Stimulated activated naive B cell treated with anti-CD40 and anti-IgM and Interleukin-4, amounts not matched to agents 10 μg/mL and 1 μg/mL and 100 μg/mL, for 72 hours (primary cell): ENCODE measurements at regions not wholly inside any gene's neighbourhood (a gene's known extent, or its start where the extent isn't known, plus 50 kb on each side); places are given as distances from the start of the nearest gene placed in this dataset.

Experiments
- ATAC-seq, 2 donors: fragments of 150-1000 bp; cut with Tn5 transposase; replicated peaks; 2 replicates each; pipeline ENCODE4 v1.10.0; 2021; ENCODE audit warnings: moderate library complexity in 1 of 2
- DNase-seq: peaks from one replicate; pipeline ENCODE4 v3.0.0; 2021
- H3K27ac Mint-ChIP-seq: one replicate; pipeline ENCODE4 v1.8.0; 2022; ENCODE audit warnings: mild to moderate bottlenecking, mixed read lengths
- H3K27me3 Mint-ChIP-seq, 2 donors: one replicate each; pipeline ENCODE4 v1.8.0; 2022; ENCODE audit warnings: mixed read lengths in 2 of 2
- H3K36me3 Mint-ChIP-seq, 2 donors: one replicate each; pipeline ENCODE4 v1.8.0; 2022; ENCODE audit warnings: mixed read lengths in 2 of 2, mild to moderate bottlenecking in 1 of 2
- H3K4me1 Mint-ChIP-seq, 2 donors: one replicate each; pipeline ENCODE4 v1.8.0; 2022; ENCODE audit warnings: mixed read lengths in 2 of 2, mild to moderate bottlenecking in 1 of 2
- H3K4me3 Mint-ChIP-seq, 2 donors: one replicate each; pipeline ENCODE4 v1.8.0; 2022; ENCODE audit warnings: mild to moderate bottlenecking in 2 of 2, mixed read lengths in 2 of 2, moderate library complexity in 1 of 2
- H3K9me3 Mint-ChIP-seq, 2 donors: one replicate each; pipeline ENCODE4 v1.8.0; 2022; ENCODE audit warnings: mixed read lengths in 2 of 2, mild to moderate bottlenecking in 1 of 2

- DNase-seq (no peak), ATAC-seq (peak; percentile 85 to 87)
- Mint-ChIP-seq H3K36me3 (no peaks in the 10 kb centered on the region), H3K4me1 (peaks cover 14 to 64% of the 10 kb centered on the region in 2 donors), H3K27me3 (no peaks in the 10 kb centered on the region), H3K4me3 (no peak overlapping the region), H3K27ac (peak overlapping the region; percentile 16), H3K9me3 (peaks cover 0 to 5% of the 10 kb centered on the region in 2 donors)
These were observed 55.4 kb upstream of the FAM3C start for GRCh38 chr7:121451367-121452094.

- Mint-ChIP-seq H3K27ac (no peak overlapping the region), H3K4me1 (peaks cover 14 to 64% of the 10 kb centered on the region in 2 donors), H3K4me3 (no peak overlapping the region), H3K9me3 (peaks cover 0 to 5% of the 10 kb centered on the region in 2 donors), H3K27me3 (no peaks in the 10 kb centered on the region), H3K36me3 (no peaks in the 10 kb centered on the region)
- ATAC-seq (no peak), DNase-seq (no peak)
These were observed 54.6 kb upstream of the FAM3C start for GRCh38 chr7:121450631-121451198.

DNA sequence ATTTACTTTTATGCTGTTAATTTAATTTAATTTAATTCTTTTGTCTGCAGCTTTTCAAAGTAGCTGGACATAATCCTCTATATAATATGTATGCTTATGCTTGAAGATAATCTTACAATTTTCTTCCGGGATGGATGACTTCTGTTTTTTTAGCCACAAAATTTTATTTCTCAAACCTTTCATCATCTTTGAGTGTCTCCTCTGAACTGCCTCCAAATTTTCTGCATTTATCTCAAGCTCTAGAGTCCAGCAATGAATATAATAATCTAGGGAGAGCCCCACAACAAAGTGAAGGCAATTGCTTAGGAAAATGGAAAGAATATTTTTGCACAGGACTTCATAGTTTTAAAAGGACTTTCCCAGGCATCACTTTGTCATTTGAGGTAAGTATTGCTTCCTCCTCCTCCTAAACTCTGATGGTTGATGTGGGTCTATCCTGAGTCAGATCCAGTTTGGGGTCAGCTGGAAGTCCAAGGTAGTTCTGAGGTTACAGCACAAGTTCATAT is 53.7 kb upstream of the FAM3C start:
- Mint-ChIP-seq H3K27me3 (no peaks in the 10 kb centered on the region), H3K4me1 (peaks cover 14 to 64% of the 10 kb centered on the region in 2 donors), H3K36me3 (no peaks in the 10 kb centered on the region), H3K27ac (no peak overlapping the region), H3K9me3 (peaks cover 0 to 5% of the 10 kb centered on the region in 2 donors), H3K4me3 (no peak overlapping the region)
- DNase-seq (no peak), ATAC-seq (peak in 1 of 2 donors; percentile 11)

DNA sequence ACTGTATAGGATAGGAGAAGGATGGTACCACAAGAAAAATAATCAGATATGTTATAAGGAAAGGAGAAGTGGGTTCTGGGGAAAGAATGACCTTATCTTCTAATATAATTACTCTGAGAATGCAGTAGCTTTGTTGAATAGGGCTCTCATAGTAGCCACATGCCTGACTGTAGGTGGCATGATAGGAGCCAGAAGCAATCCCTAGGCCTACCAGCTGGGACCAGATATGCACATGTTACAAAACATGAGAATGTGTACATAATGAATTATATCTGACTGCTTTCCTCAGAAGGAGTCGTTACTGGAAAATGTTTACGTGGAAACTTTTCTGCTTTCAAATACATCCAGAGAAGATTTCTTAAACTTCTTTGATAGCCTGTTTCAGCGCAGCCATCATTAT is 53.2 kb upstream of the FAM3C start:
- peaks cover 0 to 5% of the 10 kb centered on the region in 2 donors for H3K9me3 Mint-ChIP-seq

DNA sequence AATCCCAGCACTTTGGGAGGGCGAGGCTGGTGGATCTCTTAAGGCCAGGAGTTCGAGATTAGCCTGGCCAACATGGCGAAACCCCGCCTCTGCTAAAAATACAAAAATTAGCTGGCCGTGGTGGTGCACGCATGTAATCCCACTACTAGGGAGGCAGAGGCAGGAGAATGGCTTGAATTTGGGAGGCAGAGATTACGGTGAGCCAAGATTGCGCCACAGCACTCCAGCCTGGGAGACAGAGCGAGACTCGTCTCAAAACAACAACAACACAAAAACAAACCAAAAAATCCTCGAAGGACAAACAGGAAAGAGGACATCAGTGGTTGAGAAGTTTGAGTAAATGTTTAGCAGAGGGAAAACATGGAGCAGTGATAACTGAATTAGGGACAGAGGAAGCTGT is 52.3 kb upstream of the FAM3C start:
- no peaks in the 10 kb centered on the region for H3K36me3 Mint-ChIP-seq
- peak overlapping the region; percentile 27 for H3K27ac Mint-ChIP-seq
- peaks cover 0 to 5% of the 10 kb centered on the region in 2 donors for H3K9me3 Mint-ChIP-seq
- H3K27me3 Mint-ChIP-seq, result no peaks in the 10 kb centered on the region
- H3K4me1 Mint-ChIP-seq, result peaks cover 14 to 52% of the 10 kb centered on the region in 2 donors
- no peak for ATAC-seq
- H3K4me3 Mint-ChIP-seq, result no peak overlapping the region
- no peak for DNase-seq

More for the DNA sequence above, 53.2 kb upstream of the FAM3C start:
- Mint-ChIP-seq H3K27ac (no peak overlapping the region), H3K36me3 (no peaks in the 10 kb centered on the region), H3K27me3 (no peaks in the 10 kb centered on the region), H3K4me1 (peaks cover 14 to 61% of the 10 kb centered on the region in 2 donors), H3K4me3 (no peak overlapping the region)
- ATAC-seq (no peak), DNase-seq (no peak)

DNA sequence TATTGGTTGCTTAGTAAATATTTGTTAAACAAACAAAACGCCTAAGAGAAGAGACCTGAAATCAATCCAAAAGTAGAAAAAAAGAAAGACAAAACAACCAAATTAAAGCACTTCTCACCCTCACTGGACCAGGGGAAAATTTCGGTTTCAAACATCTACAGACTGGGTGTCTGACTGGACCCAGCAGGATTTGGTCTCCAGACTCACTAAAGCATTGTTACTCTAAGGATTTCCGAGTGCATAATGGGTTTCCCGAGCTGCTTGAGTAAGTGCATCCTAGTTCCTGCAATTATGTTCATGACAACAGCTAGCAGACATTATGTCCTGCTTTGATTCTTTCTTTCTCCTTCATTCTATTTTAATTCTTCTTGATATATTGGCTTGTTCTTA is 51.8 kb upstream of the FAM3C start:
- Mint-ChIP-seq H3K4me1 (peaks cover 14 to 47% of the 10 kb centered on the region in 2 donors), H3K27me3 (no peaks in the 10 kb centered on the region), H3K4me3 (no peak overlapping the region), H3K9me3 (peaks cover 0 to 5% of the 10 kb centered on the region in 2 donors), H3K27ac (no peak overlapping the region), H3K36me3 (no peaks in the 10 kb centered on the region)
- no peak for ATAC-seq
- no peak for DNase-seq

DNA sequence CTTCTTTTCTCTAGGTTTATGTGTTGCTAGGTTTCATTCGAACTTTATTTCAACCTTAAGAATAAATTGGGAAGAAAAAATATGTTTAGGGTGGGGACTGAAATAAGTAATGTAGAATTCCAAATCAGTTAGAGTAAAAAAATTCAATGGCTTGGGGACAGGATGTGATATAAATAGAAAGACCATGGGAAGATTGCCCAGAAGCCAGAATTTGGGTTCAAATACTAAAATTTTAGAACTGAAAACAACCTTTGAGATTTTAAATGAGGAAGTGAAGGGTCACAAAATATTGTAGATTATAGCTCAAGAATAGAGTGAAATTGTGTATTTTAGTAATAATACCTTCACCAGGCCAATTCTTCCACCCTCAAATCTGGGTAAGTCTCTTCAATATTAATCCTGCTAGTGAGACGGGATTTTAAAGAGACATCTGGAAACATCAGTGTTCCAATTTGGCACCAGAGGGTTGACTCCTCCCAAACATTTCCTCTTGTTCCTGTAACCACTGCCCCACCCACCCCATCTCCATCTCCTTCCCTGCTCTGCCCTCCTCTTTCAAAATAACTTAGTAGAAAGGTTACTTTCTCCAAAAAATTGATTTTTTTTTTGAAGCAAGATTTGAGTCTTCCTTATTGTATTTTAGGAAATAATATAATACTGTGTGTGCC is 51.3 kb upstream of the FAM3C start:
- ATAC-seq (no peak), DNase-seq (no peak)
- no peaks in the 10 kb centered on the region for H3K36me3 Mint-ChIP-seq
- no peak overlapping the region for H3K27ac Mint-ChIP-seq
- no peaks in the 10 kb centered on the region for H3K27me3 Mint-ChIP-seq
- peaks cover 14 to 43% of the 10 kb centered on the region in 2 donors for H3K4me1 Mint-ChIP-seq
- no peaks in the 10 kb centered on the region for H3K9me3 Mint-ChIP-seq
- no peak overlapping the region for H3K4me3 Mint-ChIP-seq

GRCh38 chr7:121446526-121446925 is 50.4 kb upstream of the FAM3C start:
- Mint-ChIP-seq H3K36me3 (no peaks in the 10 kb centered on the region), H3K9me3 (no peaks in the 10 kb centered on the region), H3K4me3 (no peak overlapping the region), H3K27ac (no peak overlapping the region), H3K27me3 (no peaks in the 10 kb centered on the region), H3K4me1 (peaks cover 10 to 38% of the 10 kb centered on the region in 2 donors)
- DNase-seq, result no peak
- no peak for ATAC-seq
